ENCODE measurements at regions not wholly inside any gene's neighbourhood (a gene's known extent, or its start where the extent isn't known, plus 50 kb on each side); places are given as distances from the start of the nearest gene placed in this dataset.

GRCh38 chr11:92386577-92386976 is 162.0 kb downstream of the FAT3 start:
- ATAC-seq = no peak

- no peak for ATAC-seq
These were observed 163.2 kb downstream of the FAT3 start for GRCh38 chr11:92387859-92388258.

GRCh38 chr11:92388380-92388779 is 163.8 kb downstream of the FAT3 start:
- no peak for ATAC-seq

- ATAC-seq = no peak
These were observed 166.2 kb downstream of the FAT3 start for GRCh38 chr11:92390783-92391182.

GRCh38 chr11:92391364-92391763 is 166.7 kb downstream of the FAT3 start:
- ATAC-seq = no peak

GRCh38 chr11:92391808-92392207 is 167.2 kb downstream of the FAT3 start:
- no peak for ATAC-seq

- ATAC-seq = no peak
These were observed 168.6 kb downstream of the FAT3 start for GRCh38 chr11:92393218-92393617.

- no peak for ATAC-seq
These were observed 171.5 kb downstream of the FAT3 start for GRCh38 chr11:92396133-92396532.

GRCh38 chr11:92397221-92397755 is 172.7 kb downstream of the FAT3 start:
- no peak for ATAC-seq

GRCh38 chr11:92399705-92400104 is 175.1 kb downstream of the FAT3 start:
- ATAC-seq = no peak

GRCh38 chr11:92401520-92401919 is 176.9 kb downstream of the FAT3 start:
- ATAC-seq = no peak

GRCh38 chr11:92406472-92406871 is 181.9 kb downstream of the FAT3 start:
- no peak for ATAC-seq

- ATAC-seq = no peak
These were observed 184.7 kb downstream of the FAT3 start for GRCh38 chr11:92409355-92409754.

- ATAC-seq = no peak
These were observed 185.3 kb downstream of the FAT3 start for GRCh38 chr11:92409956-92410355.

- no peak for ATAC-seq
These were observed 185.9 kb downstream of the FAT3 start for GRCh38 chr11:92410526-92410925.

- ATAC-seq = no peak
These were observed 186.8 kb downstream of the FAT3 start for GRCh38 chr11:92411431-92411830.

- no peak for ATAC-seq
These were observed 189.3 kb downstream of the FAT3 start for GRCh38 chr11:92413757-92414513.

GRCh38 chr11:92416971-92417725 is 192.5 kb downstream of the FAT3 start:
- no peak for ATAC-seq

- no peak for ATAC-seq
These were observed 198.8 kb downstream of the FAT3 start for GRCh38 chr11:92423115-92424034.

- ATAC-seq = no peak
These were observed 199.7 kb downstream of the FAT3 start for GRCh38 chr11:92424281-92424680.

GRCh38 chr11:92425127-92425526 is 200.5 kb downstream of the FAT3 start:
- ATAC-seq = no peak

GRCh38 chr11:92432515-92432914 is 207.9 kb downstream of the FAT3 start:
- no peak for ATAC-seq
